NCI-H2029 treated with DMSO at 0.1 percent for 48 hours (cell line): ENCODE measurements at regions not wholly inside any gene's neighbourhood (a gene's known extent, or its start where the extent isn't known, plus 50 kb on each side); places are given as distances from the start of the nearest gene placed in this dataset.
"Not testable (repeated sequence)": the region's sequence is repeated elsewhere in the genome, so short reads cannot be mapped to it uniquely, and the experiment has no call there.

Source experiments
- DNase-seq: peaks from one replicate; lab custom pipeline; 2025; lab: John Stamatoyannopoulos, UW

DNA sequence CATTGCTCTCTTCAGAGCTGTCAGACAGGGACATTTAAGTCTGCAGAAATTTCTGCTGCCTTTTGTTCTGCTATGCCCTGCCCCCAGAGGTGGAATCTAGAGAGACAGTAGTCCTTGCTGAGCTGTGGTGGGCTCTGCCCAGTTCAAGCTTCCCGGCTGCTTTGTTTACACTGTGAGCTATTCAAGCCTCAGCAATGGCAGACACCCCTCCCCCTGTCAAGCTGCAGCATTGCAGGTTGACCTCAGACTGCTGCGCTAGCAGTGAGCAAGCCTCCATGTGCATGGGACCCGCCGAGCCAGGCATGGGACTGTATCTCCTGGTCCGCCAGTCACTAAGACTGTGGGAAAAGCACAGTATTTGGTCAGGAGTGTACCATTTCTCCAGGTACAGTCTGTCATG lies 53.6 kb upstream of the MAPK10 start:
- not testable (repeated sequence) for DNase-seq

DNA sequence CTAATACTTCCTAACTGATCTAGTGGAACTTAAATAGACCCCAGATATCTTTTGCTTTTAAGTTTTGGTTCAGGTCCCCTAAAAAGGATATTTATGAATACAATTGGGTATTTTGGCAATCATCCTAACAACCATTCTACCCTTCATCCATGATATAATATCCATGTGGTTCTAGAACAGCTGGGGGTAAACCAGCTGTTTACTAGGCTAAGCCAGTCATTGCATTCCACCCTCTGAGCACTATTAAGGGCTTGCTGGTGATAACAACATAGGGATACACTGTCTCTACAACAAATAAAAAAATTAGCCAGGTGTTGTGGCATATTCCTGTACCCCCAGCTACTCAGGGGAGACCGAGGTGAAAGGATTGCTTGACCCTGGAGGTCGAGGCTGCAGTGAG lies 54.8 kb upstream of the MAPK10 start:
- no peak for DNase-seq

DNA sequence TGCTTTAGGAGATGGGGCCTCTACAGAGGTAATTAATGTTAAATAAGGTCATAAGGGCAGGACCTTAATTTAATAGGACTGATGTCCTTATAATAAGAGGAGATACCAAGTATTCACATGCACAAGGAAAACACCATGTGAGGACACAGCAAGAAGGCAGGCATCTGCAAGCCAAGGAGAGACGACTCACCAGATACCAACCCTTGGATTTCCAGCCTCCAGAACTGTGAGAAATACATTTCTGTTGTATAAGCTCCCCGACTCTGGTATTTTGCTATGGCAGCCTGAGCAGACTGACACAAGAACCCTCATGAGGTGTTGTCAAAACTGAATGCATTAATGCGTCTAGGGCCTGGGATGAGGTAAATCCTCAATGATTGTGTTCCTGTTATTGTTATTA lies 56.2 kb upstream of the MAPK10 start:
- no peak for DNase-seq

DNA sequence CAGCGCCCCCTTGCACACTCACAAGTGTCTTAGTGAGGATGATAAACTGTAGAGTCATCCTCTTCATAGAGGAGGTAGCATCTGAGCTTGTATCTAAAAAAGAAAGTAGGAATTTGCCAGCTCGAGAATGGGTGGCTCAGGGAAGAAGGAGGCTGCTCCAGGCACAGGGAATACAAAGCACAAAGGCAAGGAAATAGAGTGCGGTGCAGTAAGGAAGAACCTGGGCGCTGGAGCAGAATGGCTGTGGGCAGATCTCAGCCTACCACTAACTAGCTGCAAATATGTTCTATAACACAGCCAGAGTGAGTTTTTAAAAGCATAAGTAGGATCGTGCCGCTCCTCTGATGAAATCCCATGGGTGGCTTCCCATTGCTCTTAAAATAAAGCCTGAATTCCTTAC lies 61.6 kb upstream of the MAPK10 start:
- no peak for DNase-seq

DNA sequence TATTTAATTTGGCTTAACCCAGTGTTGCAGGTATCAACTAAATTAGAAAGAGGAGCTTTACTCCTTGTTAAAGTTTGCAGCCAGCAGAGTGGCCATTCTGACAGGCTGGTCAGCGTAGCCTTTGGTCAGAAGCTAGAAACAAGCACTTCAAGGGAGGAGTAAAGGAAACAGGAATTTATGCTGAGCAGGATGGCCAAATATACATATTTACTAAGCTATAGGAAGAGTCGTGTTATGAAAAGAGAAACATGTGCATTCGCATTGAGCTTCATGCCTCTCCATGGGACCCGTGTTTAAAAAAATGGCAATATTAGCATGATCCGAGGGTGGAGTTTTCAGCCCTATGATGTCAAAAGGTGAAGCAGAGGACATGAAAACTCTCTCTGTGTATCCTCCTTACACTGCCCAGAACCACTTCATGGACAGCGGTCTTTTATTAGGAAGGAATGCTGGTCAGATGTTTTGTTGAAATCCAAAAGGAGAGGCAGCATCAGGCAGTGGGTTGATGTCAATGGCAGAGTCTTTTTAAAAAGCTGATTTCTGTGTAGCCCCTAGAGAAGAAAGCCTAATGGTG lies 71.8 kb upstream of the MAPK10 start:
- no peak for DNase-seq

DNA sequence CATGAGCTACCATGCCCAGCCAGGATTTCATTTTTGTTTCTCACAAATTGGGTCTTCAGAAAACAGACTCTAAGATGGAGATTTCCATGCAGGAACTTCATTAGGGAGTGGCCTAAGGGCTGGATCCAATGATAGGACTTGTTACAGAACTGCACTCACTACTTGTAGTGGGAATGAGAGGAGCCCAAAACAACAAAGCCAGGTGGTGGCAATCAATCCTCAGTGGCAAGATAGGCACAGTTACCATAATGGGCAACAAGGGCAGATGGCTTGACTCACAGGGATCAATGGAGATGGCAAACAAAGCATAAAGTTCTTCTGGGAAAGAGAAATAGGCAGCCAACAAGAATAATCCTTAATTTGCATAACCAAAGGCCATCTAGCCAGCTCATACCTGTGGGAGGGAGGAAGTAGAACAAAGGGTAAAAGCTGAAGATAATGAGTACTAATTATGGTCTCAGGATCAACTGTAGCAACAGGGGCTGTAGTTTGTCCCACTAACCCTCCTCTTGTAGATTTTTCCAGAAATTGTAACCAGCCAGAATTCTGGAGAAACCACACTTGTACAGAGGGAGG lies 72.8 kb upstream of the MAPK10 start:
- DNase-seq = no peak

DNA sequence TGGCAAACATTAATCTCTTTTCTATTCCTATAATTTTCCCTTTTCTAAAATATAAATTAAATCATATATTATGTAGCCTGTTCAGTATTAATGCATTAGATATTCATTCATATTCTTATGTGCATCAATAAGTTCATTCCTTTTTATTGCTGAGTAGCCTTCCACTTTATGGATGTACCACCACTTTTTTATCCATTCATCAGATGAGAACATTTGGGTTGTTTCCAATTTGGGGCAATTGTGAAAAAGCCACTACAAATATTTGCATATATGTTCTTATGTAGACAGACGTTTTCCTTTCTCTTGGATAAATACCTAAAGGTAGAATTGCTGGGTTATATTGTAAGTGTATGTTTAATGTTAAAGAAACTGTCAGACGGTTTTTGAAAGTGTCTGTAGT lies 79.4 kb upstream of the MAPK10 start:
- DNase-seq = no peak

DNA sequence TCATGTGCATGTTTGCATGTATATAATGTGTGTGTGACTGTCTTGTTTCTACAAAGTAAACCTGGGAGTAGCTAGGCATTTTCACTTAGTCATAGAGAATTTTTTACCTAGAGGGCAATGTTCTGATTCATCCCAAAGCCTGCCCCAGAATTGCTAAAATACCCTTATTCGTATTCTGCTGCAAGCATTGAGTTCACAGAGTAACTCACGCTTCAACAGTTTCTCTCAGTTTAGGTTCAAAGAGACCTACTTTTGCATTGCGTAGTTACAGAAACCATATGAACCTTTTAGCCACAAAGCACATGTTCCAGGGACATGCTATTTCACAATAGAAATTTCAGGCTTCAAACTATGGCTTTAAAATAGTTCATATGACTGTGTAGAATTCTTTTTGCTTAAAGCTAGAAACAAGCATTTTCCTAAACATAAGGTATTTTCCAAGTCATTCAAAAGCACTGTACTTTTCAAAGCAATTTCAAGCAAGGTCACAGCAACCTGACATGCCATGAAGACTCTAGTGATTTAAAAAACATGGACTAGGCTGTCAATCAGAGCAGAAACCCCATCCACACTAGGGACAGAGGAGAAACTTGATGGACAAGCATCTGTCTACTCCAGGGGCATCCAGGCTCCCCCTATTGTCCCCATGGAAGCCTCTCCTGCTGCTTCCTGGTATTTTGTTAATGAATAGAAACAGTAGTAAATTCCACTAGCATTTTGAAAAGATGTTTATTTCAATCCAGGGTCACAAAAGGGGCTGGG lies 81.5 kb upstream of the MAPK10 start:
- DNase-seq = no peak

DNA sequence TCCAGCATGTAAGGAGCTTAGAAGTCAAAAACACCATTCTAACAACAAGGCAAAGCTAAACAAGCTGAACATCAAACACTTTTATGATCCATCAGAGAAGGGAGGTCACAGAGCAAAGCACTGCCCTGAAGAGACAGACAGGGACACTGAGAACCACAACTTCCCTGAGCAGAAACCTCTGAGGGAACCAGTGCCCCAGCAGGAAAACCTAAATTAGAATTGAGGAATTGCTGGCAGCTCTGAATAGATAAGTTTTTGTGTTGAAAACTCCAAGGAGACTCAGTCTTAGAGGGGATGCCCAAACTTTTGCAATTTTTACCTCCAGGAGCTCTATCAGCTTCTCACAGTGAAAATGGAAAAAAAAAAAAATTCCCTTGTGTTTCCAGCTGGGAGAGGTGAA lies 83.0 kb upstream of the MAPK10 start:
- DNase-seq = no peak

DNA sequence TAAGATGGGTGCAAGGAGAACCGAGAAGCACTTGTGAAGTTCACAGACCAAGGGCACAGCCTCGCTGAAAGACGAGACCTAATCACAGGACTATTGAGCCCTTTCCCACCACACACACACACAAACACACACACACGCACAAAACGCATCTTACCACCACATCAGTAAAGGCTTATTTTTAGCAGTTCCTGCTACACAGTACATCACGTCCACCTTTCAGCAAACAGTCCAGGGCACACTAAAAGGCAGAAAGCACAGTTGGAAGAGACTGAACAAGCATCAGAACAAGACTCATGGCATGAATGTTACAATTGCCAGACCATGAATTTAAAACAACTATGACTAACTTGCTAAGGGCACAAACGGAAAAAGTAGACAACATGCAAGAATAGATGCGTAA lies 83.6 kb upstream of the MAPK10 start:
- no peak for DNase-seq

DNA sequence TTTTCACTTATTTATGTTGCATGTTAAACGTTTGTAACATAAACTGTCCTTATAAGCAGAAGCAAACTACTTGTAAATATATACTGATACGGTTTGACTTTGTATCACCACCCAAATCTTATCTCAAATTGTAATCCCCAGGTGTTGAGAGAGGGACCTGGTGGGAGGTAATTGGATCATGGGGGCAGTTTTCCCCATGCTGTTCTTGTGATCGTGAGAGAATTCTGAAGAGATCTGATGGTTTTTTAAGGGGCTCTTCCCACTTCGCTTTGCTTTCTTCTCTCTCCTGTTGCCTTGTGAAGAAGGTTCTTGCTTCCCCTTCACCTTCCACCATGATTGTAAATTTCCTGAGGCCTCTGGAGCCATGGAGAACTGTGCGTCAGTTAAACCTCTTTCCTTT lies 87.1 kb upstream of the MAPK10 start:
- DNase-seq = no peak

DNA sequence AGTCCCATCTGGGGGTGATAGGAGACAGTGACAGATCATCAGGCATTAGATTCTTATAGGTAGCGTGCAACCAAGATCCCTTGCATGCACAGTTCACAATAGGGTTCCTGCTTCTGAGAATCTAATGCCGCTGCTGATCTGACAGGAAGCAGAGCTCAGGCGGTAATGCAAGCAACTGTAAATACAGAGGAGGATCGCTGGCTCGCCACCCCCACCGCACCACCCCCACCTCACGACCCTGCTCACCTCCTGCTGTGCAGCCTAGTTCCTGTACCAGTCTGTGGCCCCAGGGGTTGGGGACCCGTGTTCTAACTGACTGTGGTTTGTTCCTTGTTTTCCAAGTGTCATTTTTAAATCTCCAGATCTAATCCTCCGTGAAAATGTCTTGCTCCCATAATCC lies 89.0 kb upstream of the MAPK10 start:
- DNase-seq = no peak

DNA sequence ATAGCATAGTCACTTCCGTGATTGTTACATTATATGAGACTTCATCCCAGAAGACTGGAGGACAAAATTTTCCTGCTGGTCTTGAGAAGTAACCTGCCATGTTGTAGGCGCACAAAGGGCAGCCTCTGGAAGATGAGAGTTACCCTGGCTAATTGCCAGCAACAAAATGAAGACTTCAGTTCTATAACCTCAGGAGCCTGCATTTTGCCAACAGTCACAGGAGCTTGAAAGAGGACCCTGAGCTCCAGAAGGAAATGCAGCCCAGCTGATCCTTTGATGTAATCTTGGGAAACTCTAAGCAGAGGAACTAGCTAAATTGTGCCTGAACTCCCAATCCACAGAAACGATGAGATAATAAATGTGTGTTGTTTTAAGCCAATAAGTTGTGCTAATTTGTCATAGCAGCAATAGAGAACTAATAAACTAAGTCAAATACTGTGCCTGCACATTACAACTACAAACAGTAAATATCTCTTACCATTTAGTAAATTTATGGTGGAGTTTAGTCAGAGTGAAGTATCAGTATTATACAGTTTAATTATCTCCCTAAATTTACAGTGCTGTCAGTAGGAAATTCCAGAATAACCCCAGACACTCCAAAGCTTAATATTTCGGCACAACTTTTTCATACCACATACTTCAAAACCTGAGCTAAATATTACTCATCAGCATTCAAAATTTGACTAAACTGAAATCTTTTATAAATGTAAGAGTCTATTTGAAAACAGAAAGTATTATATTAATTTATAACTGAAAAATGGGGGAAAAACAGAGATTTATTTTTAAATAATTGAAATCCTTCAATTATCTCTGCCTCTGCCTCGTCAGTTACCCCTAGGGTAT lies 90.1 kb upstream of the MAPK10 start:
- no peak for DNase-seq

DNA sequence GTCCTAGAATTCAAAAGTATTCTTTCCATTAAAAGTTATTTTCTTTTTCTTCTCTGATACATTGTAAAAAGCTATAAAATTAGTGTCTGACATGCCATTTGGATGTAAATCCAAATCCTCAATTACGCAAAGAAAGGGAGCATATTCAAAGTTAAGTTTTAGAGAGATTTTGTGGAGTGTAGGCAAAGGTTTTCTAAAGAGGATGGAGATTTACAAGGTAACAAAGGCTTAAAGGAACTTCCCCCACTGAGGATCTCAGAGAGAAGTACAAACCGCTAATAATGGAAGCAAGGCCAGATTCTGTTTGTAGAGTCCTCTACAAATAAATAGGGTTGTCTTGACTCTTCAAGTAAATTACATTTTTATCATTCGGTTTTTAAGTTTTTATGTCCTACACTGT lies 91.0 kb upstream of the MAPK10 start:
- DNase-seq = no peak

DNA sequence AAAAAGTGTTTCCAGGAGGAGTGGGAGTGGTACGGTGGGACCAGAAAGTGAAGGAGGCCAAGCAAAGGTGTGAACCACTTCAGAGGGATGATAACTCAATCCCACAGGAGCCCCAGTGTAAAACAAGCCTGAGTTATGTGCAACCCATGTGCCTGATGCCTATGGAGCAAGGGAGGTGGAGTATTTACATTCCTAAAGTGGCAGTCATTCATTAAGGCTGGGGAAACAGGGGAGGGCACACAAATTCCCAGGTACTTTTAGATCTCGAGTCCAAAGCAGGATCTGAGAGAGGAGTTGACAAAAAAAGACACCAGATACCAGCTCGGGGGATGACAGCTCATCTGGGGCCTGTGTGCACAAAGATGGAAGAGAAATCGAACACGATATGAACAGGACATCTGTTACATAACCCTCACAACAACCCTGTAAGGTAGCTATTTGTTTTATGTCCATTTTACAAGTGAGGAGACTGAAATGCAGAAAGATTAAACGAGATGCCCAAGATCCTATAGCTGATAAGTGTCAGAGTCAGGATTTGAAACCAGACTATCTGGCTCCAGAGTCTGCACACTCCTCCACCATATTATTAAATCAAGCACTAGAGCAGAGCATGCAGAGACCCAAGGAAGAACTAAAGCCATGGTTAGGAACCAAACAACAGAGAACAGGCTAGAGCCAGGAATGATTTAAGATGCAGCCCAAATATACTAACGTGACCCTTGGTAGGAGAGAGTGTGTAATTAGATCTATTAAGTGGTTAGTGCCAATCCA lies 91.9 kb upstream of the MAPK10 start:
- DNase-seq = no peak

DNA sequence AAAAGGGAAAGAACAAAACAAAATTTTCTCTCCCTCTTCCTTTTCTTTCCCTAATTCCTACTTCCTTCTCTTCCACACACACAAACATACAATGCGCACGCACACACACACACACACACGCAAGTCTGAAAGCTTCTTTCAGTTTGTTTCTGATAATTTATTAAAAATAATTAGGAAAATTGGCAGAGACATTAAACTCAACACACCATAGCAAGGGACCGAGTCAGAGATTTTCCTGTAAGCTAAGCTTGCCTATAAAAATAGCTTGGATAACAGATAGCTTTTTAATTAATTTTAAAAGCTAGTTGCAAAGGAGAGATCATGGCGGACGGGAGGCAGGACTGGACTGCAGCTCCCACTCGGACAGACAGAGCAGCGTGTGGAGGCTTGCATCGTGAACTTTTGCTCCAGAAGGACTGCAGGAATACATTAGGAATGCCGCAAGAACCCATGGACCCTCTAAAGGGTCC lies 92.6 kb upstream of the MAPK10 start:
- DNase-seq = no peak

DNA sequence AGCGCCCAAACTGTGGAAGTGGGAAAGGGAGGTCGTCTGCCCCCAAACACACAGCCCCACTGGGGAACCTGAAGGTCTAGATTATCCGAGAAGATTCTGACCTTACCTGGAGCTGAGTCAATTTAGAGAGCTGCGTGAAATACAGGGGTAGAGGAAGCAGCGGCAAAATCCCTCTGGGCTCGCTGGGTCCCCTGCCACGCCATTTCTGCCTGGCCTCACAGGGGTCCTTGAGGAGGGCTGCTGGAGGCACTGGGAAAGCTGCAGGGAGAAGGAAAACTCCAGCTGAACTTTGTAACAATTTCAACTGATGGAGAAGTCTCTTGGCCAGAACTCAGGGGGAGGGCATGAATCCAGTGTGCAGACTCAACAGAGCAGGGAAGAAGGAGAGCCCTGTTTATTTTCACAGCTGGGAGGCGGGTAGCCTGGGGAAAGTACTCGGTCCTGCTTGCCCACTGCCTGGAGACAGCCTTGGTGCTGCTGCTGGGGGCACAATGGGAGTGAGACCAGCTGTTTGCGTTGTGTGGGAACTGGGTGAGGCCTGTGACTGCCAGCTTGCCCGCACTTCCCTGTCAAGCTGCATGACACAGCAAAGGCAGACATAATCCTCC lies 93.2 kb upstream of the MAPK10 start:
- no peak for DNase-seq

DNA sequence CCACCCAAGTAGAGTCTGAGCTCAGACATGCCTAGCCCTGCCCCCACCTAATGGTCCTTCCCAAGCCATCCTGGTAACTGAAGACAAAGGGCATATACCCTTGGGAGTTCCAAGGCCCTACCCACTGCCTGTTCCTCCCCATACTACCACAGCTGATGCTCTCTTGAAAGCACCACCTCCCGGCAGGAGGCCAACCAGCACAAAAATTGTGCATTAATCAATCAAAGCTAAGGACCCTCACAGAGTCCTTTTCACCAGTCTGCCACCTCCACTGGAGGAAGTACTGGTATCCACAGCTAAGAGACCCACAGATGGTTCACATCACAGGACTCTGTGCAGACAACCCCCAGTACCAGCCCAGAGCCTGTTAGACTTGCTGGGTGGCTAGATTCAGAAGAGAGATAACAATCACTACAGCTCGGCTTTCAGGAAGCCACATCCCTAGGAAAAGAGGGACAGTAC lies 93.8 kb upstream of the MAPK10 start:
- DNase-seq = not testable (repeated sequence)

DNA sequence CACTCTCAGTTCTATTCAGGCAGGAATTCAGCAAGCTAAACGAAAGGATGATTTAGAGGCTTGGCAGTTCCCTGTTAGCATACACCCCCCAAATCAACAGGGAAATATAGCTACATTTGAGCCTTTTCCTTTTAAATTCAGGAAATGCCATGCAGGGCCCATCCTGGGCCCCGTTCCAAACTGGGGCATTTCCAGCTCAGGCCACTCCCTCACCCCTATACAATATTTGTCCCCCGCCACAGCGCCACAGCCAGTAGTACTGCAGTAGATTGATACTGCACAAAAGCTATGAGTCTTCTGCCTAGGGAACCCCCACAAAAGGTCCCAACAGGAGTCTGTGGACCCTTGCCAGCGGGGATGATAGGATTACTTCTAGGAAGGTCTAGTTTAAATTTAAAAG lies 102.0 kb upstream of the MAPK10 start:
- DNase-seq = no peak

DNA sequence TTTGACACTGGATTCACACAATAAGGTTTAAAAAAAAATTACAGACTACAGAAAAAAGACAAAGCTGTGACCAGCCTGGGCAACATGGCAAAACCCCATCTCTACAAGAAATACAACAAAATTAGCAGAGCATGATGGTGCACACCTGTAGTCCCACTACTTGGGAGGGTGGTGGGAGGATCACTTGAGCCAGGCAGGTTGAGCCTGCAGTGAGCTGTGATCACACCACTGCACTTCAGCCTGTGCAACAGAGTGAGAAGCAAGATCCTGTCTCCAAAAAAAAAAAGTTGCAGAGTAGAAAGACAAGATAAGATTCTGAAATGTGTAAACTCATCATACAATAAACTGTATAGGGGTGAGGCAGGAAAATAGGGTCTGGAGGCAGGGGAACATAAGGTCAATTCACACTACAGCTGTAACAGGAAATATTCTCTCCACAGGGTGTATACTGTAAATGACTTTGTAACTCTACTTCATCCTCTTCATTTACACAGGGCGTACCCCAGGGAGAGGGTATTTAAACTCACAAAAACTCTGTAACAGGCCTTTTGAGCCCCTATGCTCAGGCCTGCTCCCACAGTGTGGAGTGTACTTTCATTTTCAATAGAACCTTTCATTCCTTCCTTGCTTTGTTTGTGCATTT lies 112.6 kb upstream of the MAPK10 start:
- no peak for DNase-seq

DNA sequence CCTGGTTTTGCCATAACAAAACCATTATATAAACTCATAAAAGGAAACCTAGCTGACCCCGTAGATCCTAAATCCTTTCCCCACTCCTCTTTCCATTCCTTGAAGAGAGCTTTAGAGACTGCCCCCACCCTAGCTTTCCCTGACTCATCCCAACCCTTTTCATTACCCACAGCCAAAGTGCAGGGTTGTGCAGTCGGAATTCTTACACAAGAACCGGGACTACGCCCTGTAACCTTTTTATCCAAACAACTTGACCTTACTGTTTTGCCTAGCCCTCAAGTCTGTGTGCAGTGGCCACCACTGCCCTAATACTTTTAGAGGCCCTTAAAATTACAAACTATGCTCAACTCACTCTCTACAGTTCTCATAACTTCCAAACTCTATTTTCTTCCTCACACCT lies 116.0 kb upstream of the PTPN13 start:
- not testable (repeated sequence) for DNase-seq
